H9 (cell line): ENCODE measurements at regions not wholly inside any gene's neighbourhood (a gene's known extent, or its start where the extent isn't known, plus 50 kb on each side); places are given as distances from the start of the nearest gene placed in this dataset.

ENCODE experiments used
- DNase-seq: peaks from one replicate; pipeline ENCODE4 v3.0.0-alpha.2; 2017
- H2AFZ ChIP-seq: one replicate; pipeline ENCODE4 v1.6.1; 2013; ENCODE audit warnings: mild to moderate bottlenecking, low read length, control low read depth, moderate library complexity
- H2AK5ac ChIP-seq: 2 replicates; pipeline ENCODE4 v1.6.1; 2013; ENCODE audit warnings: low read length, control low read depth, mixed read lengths; ENCODE audit not compliant: insufficient read length
- H2BK120ac ChIP-seq: one replicate; pipeline ENCODE4 v1.6.1; 2013; ENCODE audit warnings: low read depth, mild to moderate bottlenecking, low read length, control low read depth, inconsistent platforms; ENCODE audit not compliant: poor library complexity, severe bottlenecking
- H2BK12ac ChIP-seq: 2 replicates; pipeline ENCODE4 v1.6.1; 2013; ENCODE audit warnings: low read length, control low read depth, mixed read lengths, low read depth; ENCODE audit not compliant: insufficient read length
- H2BK15ac ChIP-seq: 2 replicates; pipeline ENCODE4 v1.6.1; 2013; ENCODE audit warnings: low read depth, low read length, control low read depth
- H2BK20ac ChIP-seq: one replicate; pipeline ENCODE4 v1.6.1; 2013; ENCODE audit warnings: low read depth, mild to moderate bottlenecking, low read length, control low read depth, inconsistent platforms; ENCODE audit not compliant: poor library complexity, severe bottlenecking
- H2BK5ac ChIP-seq: 2 replicates; pipeline ENCODE4 v1.6.1; 2013; ENCODE audit warnings: low read length, control low read depth, mixed read lengths; ENCODE audit not compliant: insufficient read length
- H3K14ac ChIP-seq: 2 replicates; pipeline ENCODE4 v1.6.1; 2013; ENCODE audit warnings: low read length, control low read depth; ENCODE audit not compliant: insufficient read depth
- H3K18ac ChIP-seq: 2 replicates; pipeline ENCODE4 v1.6.1; 2013; ENCODE audit warnings: low read depth, mild to moderate bottlenecking, mixed read lengths, low read length, control low read depth; ENCODE audit not compliant: insufficient read length
- H3K23ac ChIP-seq: 2 replicates; pipeline ENCODE4 v1.6.1; 2013; ENCODE audit warnings: low read length, control low read depth, mixed read lengths, low read depth; ENCODE audit not compliant: insufficient read length
- H3K23me2 ChIP-seq: 2 replicates; pipeline ENCODE4 v1.6.1; 2013; ENCODE audit warnings: low read depth, mild to moderate bottlenecking, mixed read lengths, low read length, control low read depth; ENCODE audit not compliant: insufficient read length, poor library complexity, severe bottlenecking
- H3K27ac ChIP-seq: 2 replicates; pipeline ENCODE4 v1.5.1; 2013; ENCODE audit warnings: low read length, control low read depth, mixed read lengths, low read depth; ENCODE audit not compliant: insufficient read length
- H3K27me3 ChIP-seq: 2 replicates; pipeline ENCODE4 v1.6.1; 2013; ENCODE audit warnings: low read length, control low read depth, inconsistent platforms; ENCODE audit not compliant: insufficient read depth
- H3K4ac ChIP-seq: 2 replicates; pipeline ENCODE4 v1.6.1; 2013; ENCODE audit warnings: low read depth, mild to moderate bottlenecking, control low read depth, inconsistent platforms, low read length, moderate library complexity
- H3K4me1 ChIP-seq: 2 replicates; pipeline ENCODE4 v1.6.1; 2013; ENCODE audit warnings: low read length, control low read depth, inconsistent platforms; ENCODE audit not compliant: insufficient read depth
- H3K4me2 ChIP-seq: 2 replicates; pipeline ENCODE4 v1.6.1; 2013; ENCODE audit warnings: low read length, control low read depth, mixed read lengths; ENCODE audit not compliant: insufficient read length, insufficient read depth
- H3K56ac ChIP-seq: 2 replicates; pipeline ENCODE4 v1.6.1; 2013; ENCODE audit warnings: low read depth, mild to moderate bottlenecking, mixed read lengths, low read length, control low read depth; ENCODE audit not compliant: insufficient read length
- H3K79me1 ChIP-seq: 2 replicates; pipeline ENCODE4 v1.6.1; 2013; ENCODE audit warnings: low read depth, mild to moderate bottlenecking, moderate library complexity, low read length, control low read depth, inconsistent platforms; ENCODE audit not compliant: insufficient read depth, poor library complexity, severe bottlenecking
- H3K79me2 ChIP-seq: 2 replicates; pipeline ENCODE4 v1.6.1; 2013; ENCODE audit warnings: low read length, control low read depth, inconsistent platforms; ENCODE audit not compliant: insufficient read depth
- H3K9ac ChIP-seq: 2 replicates; pipeline ENCODE4 v1.6.1; 2013; ENCODE audit warnings: low read length, control low read depth, mixed read lengths; ENCODE audit not compliant: insufficient read length; ENCODE audit errors: extremely low read depth
- H3K9me3 ChIP-seq: one replicate; pipeline ENCODE4 v1.6.1; 2013; ENCODE audit warnings: low read depth, low read length, inconsistent platforms; ENCODE audit not compliant: control insufficient read depth
- H3T11ph ChIP-seq: one replicate; pipeline ENCODE4 v1.6.1; 2013; ENCODE audit warnings: mild to moderate bottlenecking, low read length, control low read depth, inconsistent platforms
- H4K20me1 ChIP-seq: one replicate; pipeline ENCODE4 v1.6.1; 2013; ENCODE audit not compliant: control insufficient read depth, insufficient read length, insufficient read depth
- H4K5ac ChIP-seq: 2 replicates; pipeline ENCODE4 v1.6.1; 2013; ENCODE audit warnings: low read depth, mild to moderate bottlenecking, mixed read lengths, low read length, control low read depth; ENCODE audit not compliant: insufficient read length
- H4K8ac ChIP-seq: replicated peaks from 2 replicates; pipeline ENCODE4 v1.6.1; 2013; ENCODE audit warnings: low read length, control low read depth, mixed read lengths, low read depth; ENCODE audit not compliant: insufficient read length
- H4K91ac ChIP-seq: 2 replicates; pipeline ENCODE4 v1.6.1; 2013; ENCODE audit warnings: low read depth, mild to moderate bottlenecking, moderate library complexity, mixed read lengths, low read length, control low read depth; ENCODE audit not compliant: insufficient read length
- H3K27ac Mint-ChIP-seq, 3 experiments: 2 replicates in 2 of 3; 3 replicates in 1 of 3; pipeline ENCODE4 v1.8.0; 2020 to 2021; ENCODE audit warnings: mixed read lengths in 3 of 3, mild to moderate bottlenecking in 1 of 3, moderate library complexity in 1 of 3
- H3K27me3 Mint-ChIP-seq: 2 replicates; pipeline ENCODE4 v1.8.0; 2021; ENCODE audit warnings: low read depth, mild to moderate bottlenecking, moderate library complexity, mixed read lengths
- H3K36me3 Mint-ChIP-seq, 3 experiments: 2 replicates in 2 of 3; 3 replicates in 1 of 3; pipeline ENCODE4 v1.8.0; 2020 to 2021; ENCODE audit warnings: low read depth in 3 of 3, mixed read lengths in 3 of 3; ENCODE audit not compliant: insufficient read depth in 1 of 3
- H3K4me1 Mint-ChIP-seq, 2 experiments: 2 replicates each; pipeline ENCODE4 v1.8.0; 2020; ENCODE audit warnings: mixed read lengths in 2 of 2
- H3K4me3 Mint-ChIP-seq, 2 experiments: 2 replicates in 1 of 2; 3 replicates in 1 of 2; pipeline ENCODE4 v1.8.0; 2020 to 2021; ENCODE audit warnings: mild to moderate bottlenecking in 2 of 2, mixed read lengths in 2 of 2, moderate library complexity in 1 of 2
- H3K9me3 Mint-ChIP-seq, 2 experiments: 2 replicates in 1 of 2; 3 replicates in 1 of 2; pipeline ENCODE4 v1.8.0; 2020; ENCODE audit warnings: mild to moderate bottlenecking in 2 of 2, mixed read lengths in 2 of 2, moderate library complexity in 1 of 2
- WGBS: extraction: QIAGEN DNeasy Blood & Tissue Kit; methylation state at CpG from one replicate; pipeline ENCODE4 v1.1.7; 2013; ENCODE audit warnings: missing lambda C conversion rate, low lambda C conversion rate, mixed read lengths; ENCODE audit not compliant: insufficient read length; ENCODE audit errors: extremely low coverage; 5-methylcytosine and 5-hydroxymethylcytosine counted together
- TF ChIP-seq, protein P1 (sequence below): fragments of 200-600 bp; sonication (generic); conservative IDR thresholded peaks from 3 replicates; pipeline ENCODE4 v1.8.0; 2021; ENCODE audit warnings: antibody characterized with exemption, mild to moderate bottlenecking

DNA sequence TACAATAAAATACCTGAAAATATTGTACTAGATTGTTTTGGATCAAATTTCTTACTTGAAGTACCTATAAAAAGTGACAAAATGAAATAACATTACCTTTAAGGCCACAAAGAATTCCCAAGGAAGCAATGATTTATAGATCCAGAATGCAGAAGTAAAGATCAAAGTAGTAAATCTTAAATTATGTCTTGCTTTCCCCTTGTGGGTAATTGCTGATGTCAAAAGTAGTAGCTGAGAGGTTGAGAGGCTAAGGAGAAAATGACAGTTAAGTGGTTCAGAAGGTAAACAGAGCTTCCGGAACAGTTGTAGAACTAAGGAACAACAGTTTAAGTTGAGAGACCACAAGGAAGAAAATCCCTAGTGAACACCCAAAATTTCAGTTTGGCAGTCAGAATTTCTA, 358.3 kb downstream of the GABRG1 start:
- Mint-ChIP-seq H3K27ac (no peak overlapping the region), H3K36me3 (no peaks in the 10 kb centered on the region; a peak in 1 of 7 replicates), H3K4me1 (no peaks in the 10 kb centered on the region), H3K27me3 (no peaks in the 10 kb centered on the region), H3K9me3 (peaks cover 0 to 2% of the 10 kb centered on the region in 2 experiments; a peak in 2 of 5 replicates), H3K4me3 (no peak overlapping the region)
- H2AFZ ChIP-seq: no peak overlapping the region
- H3K79me1 ChIP-seq: no peaks in the 10 kb centered on the region
- no peak overlapping the region for H3K4ac ChIP-seq
- H2BK120ac ChIP-seq: no peak overlapping the region
- H2AK5ac ChIP-seq: no peak overlapping the region
- no peaks in the 10 kb centered on the region for H3K4me1 ChIP-seq
- no peak overlapping the region for H3T11ph ChIP-seq
- no peak overlapping the region for H2BK15ac ChIP-seq
- no peak overlapping the region for H2BK12ac ChIP-seq
- H3K9ac ChIP-seq: no peak overlapping the region
- H2BK5ac ChIP-seq: no peak overlapping the region
- no peaks in the 10 kb centered on the region for H4K20me1 ChIP-seq
- TF ChIP-seq, protein P1, sequence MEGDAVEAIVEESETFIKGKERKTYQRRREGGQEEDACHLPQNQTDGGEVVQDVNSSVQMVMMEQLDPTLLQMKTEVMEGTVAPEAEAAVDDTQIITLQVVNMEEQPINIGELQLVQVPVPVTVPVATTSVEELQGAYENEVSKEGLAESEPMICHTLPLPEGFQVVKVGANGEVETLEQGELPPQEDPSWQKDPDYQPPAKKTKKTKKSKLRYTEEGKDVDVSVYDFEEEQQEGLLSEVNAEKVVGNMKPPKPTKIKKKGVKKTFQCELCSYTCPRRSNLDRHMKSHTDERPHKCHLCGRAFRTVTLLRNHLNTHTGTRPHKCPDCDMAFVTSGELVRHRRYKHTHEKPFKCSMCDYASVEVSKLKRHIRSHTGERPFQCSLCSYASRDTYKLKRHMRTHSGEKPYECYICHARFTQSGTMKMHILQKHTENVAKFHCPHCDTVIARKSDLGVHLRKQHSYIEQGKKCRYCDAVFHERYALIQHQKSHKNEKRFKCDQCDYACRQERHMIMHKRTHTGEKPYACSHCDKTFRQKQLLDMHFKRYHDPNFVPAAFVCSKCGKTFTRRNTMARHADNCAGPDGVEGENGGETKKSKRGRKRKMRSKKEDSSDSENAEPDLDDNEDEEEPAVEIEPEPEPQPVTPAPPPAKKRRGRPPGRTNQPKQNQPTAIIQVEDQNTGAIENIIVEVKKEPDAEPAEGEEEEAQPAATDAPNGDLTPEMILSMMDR: no peak
- no peak overlapping the region for H3K4me2 ChIP-seq
- H3K14ac ChIP-seq: no peak overlapping the region
- H3K56ac ChIP-seq: no peak overlapping the region
- H3K18ac ChIP-seq: no peak overlapping the region
- H4K8ac ChIP-seq: no peak overlapping the region
- no peaks in the 10 kb centered on the region for H3K9me3 ChIP-seq
- H4K91ac ChIP-seq: no peak overlapping the region
- H3K27ac ChIP-seq: no peak overlapping the region
- no peaks in the 10 kb centered on the region for H3K27me3 ChIP-seq
- no peak overlapping the region for H2BK20ac ChIP-seq
- WGBS: no CpG with 5 or more reads among the region's 1 CpG
- no peak for DNase-seq
- H3K23me2 ChIP-seq: no peaks in the 10 kb centered on the region
- no peaks in the 10 kb centered on the region for H3K79me2 ChIP-seq
- H4K5ac ChIP-seq: no peak overlapping the region
- no peak overlapping the region for H3K23ac ChIP-seq
